HepG2 (cell line): ENCODE measurements at regions not wholly inside any gene's neighbourhood (a gene's known extent, or its start where the extent isn't known, plus 50 kb on each side); places are given as distances from the start of the nearest gene placed in this dataset.

Experiments used
- CENPT ChIP-seq: sonication (generic); formaldehyde crosslinking; IDR thresholded peaks from 2 replicates; pipeline ENCODE4 v1.8.0; 2022; ENCODE audit warnings: low read depth, mild to moderate bottlenecking, moderate library complexity, missing genetic modification reagents
- MAZ ChIP-seq, 2 experiments: sonication (generic) in 1 of 2; formaldehyde crosslinking in 1 of 2; IDR thresholded peaks; 2 replicates each; pipeline versions ENCODE4 v1.5.0 to v1.6.1; 2012 to 2020; ENCODE audit warnings: low read depth in 2 of 2, mild to moderate bottlenecking in 2 of 2, borderline replicate concordance in 1 of 2, improper control_type of control experiment in 1 of 2, low read length in 1 of 2, missing genetic modification reagents in 1 of 2, moderate library complexity in 1 of 2
- MBNL3 ChIP-seq: fragments of 250-450 bp; sonication (Bioruptor Pico); conservative IDR thresholded peaks from 2 replicates; pipeline ENCODE4 v1.8.0; 2022; ENCODE audit warnings: mild to moderate bottlenecking, inconsistent platforms
- MLLT10 ChIP-seq: sonication (generic); formaldehyde crosslinking; IDR thresholded peaks from 2 replicates; pipeline ENCODE4 v1.4.0; 2020; ENCODE audit warnings: missing genetic modification reagents
- MTA1 ChIP-seq: sonication (generic); formaldehyde crosslinking; IDR thresholded peaks from 2 replicates; pipeline ENCODE4 v1.4.0; 2020; ENCODE audit warnings: missing genetic modification reagents, mild to moderate bottlenecking, borderline replicate concordance
- ZMYM2 ChIP-seq: sonication (generic); formaldehyde crosslinking; IDR thresholded peaks from 2 replicates; pipeline ENCODE4 v1.8.0; 2022; ENCODE audit warnings: mild to moderate bottlenecking, missing genetic modification reagents
- ZNF24 ChIP-seq: fragments of 450-650 bp; IDR thresholded peaks from 2 replicates; pipeline ENCODE4 v1.6.1; 2017; ENCODE audit warnings: antibody characterized with exemption, mild to moderate bottlenecking
- ZNF780A ChIP-seq: sonication (generic); formaldehyde crosslinking; IDR thresholded peaks from 2 replicates; pipeline ENCODE4 v1.8.0; 2022; ENCODE audit warnings: mild to moderate bottlenecking, missing genetic modification reagents, moderate library complexity
- TF ChIP-seq, protein P1 (sequence below): IDR thresholded peaks from 2 replicates; pipeline ENCODE4 v1.6.1; 2016
- TF ChIP-seq, protein P2 (sequence below): sonication (generic); formaldehyde crosslinking; IDR thresholded peaks from 2 replicates; pipeline ENCODE4 v1.4.0; 2020; ENCODE audit warnings: mild to moderate bottlenecking, missing genetic modification reagents
- TF ChIP-seq, protein P3 (sequence below), 2 experiments: fragments of 450-650 bp in 1 of 2; sonication (generic) in 1 of 2; formaldehyde crosslinking in 1 of 2; IDR thresholded peaks; 2 replicates each; pipeline versions ENCODE4 v1.6.1 to v1.8.0; 2016 to 2022; ENCODE audit warnings: antibody characterized with exemption in 1 of 2, mild to moderate bottlenecking in 1 of 2, missing genetic modification reagents in 1 of 2
- TF ChIP-seq, protein P4 (sequence below): sonication (generic); formaldehyde crosslinking; IDR thresholded peaks from 2 replicates; pipeline ENCODE4 v1.5.1; 2020; ENCODE audit warnings: mild to moderate bottlenecking, moderate library complexity, missing genetic modification reagents
- TF ChIP-seq, protein P5 (sequence below): sonication (generic); formaldehyde crosslinking; IDR thresholded peaks from 2 replicates; pipeline ENCODE4 v1.4.0; 2020; ENCODE audit warnings: missing genetic modification reagents

DNA sequence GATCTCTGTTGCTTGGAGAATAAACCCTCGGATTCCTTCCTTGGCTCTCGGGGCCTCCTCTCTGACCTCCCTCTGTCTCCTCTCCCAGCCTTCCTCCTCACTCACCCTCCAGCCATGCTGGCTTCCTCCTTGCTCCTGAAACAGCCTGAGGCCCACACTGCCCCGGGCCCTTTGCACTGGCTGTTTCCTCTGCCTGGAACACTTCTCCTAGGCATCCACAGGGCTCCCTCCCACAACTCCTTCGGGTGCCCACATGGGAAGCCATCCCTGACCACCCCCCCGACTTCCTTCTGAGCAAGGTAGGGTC lies 87.7 kb downstream of the CEBPB start (continued):
- TF ChIP-seq, protein P1, sequence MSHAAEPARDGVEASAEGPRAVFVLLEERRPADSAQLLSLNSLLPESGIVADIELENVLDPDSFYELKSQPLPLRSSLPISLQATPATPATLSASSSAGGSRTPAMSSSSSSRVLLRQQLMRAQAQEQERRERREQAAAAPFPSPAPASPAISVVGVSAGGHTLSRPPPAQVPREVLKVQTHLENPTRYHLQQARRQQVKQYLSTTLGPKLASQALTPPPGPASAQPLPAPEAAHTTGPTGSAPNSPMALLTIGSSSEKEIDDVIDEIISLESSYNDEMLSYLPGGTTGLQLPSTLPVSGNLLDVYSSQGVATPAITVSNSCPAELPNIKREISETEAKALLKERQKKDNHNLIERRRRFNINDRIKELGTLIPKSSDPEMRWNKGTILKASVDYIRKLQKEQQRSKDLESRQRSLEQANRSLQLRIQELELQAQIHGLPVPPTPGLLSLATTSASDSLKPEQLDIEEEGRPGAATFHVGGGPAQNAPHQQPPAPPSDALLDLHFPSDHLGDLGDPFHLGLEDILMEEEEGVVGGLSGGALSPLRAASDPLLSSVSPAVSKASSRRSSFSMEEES (CRISPR knock-in tag), result no peak
- TF ChIP-seq, protein P2, sequence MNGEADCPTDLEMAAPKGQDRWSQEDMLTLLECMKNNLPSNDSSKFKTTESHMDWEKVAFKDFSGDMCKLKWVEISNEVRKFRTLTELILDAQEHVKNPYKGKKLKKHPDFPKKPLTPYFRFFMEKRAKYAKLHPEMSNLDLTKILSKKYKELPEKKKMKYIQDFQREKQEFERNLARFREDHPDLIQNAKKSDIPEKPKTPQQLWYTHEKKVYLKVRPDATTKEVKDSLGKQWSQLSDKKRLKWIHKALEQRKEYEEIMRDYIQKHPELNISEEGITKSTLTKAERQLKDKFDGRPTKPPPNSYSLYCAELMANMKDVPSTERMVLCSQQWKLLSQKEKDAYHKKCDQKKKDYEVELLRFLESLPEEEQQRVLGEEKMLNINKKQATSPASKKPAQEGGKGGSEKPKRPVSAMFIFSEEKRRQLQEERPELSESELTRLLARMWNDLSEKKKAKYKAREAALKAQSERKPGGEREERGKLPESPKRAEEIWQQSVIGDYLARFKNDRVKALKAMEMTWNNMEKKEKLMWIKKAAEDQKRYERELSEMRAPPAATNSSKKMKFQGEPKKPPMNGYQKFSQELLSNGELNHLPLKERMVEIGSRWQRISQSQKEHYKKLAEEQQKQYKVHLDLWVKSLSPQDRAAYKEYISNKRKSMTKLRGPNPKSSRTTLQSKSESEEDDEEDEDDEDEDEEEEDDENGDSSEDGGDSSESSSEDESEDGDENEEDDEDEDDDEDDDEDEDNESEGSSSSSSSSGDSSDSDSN (CRISPR knock-in tag), result no peak
- TF ChIP-seq MTA1 (CRISPR knock-in tag) (no peak), MBNL3 (CRISPR knock-in tag) (no peak), MAZ (IDR thresholded peaks at IDR 0.05; ENCODE audit: borderline replicate concordance, low read depth, low read length) (no peak), MAZ (CRISPR knock-in tag; IDR thresholded peaks at IDR 0.05; ENCODE audit: low read depth) (no peak), ZMYM2 (CRISPR knock-in tag) (0 out of 2 replicates have a peak, but pooled peaks have one; percentile 10), CENPT (CRISPR knock-in tag) (no peak), ZNF780A (CRISPR knock-in tag) (no peak), ZNF24 (no peak), MLLT10 (CRISPR knock-in tag) (no peak)
- TF ChIP-seq, protein P3, sequence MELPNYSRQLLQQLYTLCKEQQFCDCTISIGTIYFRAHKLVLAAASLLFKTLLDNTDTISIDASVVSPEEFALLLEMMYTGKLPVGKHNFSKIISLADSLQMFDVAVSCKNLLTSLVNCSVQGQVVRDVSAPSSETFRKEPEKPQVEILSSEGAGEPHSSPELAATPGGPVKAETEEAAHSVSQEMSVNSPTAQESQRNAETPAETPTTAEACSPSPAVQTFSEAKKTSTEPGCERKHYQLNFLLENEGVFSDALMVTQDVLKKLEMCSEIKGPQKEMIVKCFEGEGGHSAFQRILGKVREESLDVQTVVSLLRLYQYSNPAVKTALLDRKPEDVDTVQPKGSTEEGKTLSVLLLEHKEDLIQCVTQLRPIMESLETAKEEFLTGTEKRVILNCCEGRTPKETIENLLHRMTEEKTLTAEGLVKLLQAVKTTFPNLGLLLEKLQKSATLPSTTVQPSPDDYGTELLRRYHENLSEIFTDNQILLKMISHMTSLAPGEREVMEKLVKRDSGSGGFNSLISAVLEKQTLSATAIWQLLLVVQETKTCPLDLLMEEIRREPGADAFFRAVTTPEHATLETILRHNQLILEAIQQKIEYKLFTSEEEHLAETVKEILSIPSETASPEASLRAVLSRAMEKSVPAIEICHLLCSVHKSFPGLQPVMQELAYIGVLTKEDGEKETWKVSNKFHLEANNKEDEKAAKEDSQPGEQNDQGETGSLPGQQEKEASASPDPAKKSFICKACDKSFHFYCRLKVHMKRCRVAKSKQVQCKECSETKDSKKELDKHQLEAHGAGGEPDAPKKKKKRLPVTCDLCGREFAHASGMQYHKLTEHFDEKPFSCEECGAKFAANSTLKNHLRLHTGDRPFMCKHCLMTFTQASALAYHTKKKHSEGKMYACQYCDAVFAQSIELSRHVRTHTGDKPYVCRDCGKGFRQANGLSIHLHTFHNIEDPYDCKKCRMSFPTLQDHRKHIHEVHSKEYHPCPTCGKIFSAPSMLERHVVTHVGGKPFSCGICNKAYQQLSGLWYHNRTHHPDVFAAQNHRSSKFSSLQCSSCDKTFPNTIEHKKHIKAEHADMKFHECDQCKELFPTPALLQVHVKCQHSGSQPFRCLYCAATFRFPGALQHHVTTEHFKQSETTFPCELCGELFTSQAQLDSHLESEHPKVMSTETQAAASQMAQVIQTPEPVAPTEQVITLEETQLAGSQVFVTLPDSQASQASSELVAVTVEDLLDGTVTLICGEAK (IDR thresholded peaks at IDR 0.05), result no peak
- TF ChIP-seq, protein P3 (CRISPR knock-in tag; IDR thresholded peaks at IDR 0.05), result no peak
- TF ChIP-seq, protein P4, sequence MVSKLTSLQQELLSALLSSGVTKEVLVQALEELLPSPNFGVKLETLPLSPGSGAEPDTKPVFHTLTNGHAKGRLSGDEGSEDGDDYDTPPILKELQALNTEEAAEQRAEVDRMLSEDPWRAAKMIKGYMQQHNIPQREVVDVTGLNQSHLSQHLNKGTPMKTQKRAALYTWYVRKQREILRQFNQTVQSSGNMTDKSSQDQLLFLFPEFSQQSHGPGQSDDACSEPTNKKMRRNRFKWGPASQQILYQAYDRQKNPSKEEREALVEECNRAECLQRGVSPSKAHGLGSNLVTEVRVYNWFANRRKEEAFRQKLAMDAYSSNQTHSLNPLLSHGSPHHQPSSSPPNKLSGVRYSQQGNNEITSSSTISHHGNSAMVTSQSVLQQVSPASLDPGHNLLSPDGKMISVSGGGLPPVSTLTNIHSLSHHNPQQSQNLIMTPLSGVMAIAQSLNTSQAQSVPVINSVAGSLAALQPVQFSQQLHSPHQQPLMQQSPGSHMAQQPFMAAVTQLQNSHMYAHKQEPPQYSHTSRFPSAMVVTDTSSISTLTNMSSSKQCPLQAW (CRISPR knock-in tag), result no peak
- TF ChIP-seq, protein P5, sequence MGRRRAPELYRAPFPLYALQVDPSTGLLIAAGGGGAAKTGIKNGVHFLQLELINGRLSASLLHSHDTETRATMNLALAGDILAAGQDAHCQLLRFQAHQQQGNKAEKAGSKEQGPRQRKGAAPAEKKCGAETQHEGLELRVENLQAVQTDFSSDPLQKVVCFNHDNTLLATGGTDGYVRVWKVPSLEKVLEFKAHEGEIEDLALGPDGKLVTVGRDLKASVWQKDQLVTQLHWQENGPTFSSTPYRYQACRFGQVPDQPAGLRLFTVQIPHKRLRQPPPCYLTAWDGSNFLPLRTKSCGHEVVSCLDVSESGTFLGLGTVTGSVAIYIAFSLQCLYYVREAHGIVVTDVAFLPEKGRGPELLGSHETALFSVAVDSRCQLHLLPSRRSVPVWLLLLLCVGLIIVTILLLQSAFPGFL, result 0 out of 2 replicates have a peak, but pooled peaks have one; percentile 8
